ENCODE measurements at regions not wholly inside any gene's neighbourhood (a gene's known extent, or its start where the extent isn't known, plus 50 kb on each side); places are given as distances from the start of the nearest gene placed in this dataset.

DNA sequence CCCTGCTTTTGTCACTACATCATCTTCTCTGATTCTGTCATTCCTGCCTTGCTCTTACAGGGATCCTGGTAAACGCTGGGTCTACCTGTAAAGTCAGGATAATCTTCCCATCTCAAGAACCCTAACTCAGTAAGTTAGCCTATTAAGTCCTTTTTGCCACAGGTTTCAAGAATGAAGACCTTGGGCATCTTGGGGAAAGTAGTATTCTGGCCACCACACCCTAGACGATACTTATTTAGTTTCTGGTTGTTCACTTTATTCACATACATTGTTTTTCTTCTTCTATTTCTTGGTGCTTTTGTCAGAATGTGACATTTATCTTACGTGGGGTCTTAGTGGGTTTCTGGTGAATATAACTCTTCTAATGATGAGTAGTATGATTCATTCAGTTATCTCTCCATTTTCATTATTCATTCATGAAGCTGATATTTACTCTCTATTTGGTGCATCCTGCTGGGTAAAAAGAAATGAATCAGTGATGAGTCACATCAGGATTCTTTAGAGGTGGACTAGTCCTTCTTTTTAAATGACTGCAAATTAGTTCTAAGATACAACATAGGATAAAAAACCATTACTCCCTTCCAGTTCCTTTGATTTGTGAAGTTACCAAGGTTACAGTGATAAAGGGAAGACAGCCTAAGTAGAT lies 514.4 kb upstream of the B3GALT2 start:
- no peak for DNase-seq (ENCODE audit: low read depth, low spot score)

DNA sequence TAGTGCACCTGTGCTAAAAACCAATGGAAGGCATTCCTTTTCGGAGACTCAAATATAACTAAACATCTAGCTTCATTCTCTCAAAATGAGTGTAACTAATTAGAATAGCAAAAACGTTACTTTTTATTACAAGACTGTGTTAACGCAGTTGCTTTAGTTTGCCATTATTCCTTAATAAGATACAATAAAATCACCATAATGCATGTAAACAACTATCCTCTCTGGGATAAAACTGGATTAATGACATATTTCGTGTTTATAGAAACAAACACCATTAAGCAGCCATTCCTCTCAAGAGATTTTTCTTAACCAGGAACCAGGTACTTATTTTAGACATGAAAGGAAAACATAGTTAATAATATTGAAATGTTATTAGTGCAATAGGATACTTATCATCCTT lies 512.8 kb upstream of the B3GALT2 start:
- no peak for DNase-seq (ENCODE audit: low read depth, low spot score)

GRCh38 chr1:193697776-193698175 lies 511.4 kb upstream of the B3GALT2 start:
- no peak for DNase-seq (ENCODE audit: low read depth, low spot score)

- no peak for DNase-seq (ENCODE audit: low read depth, low spot score)
These were observed 510.8 kb upstream of the B3GALT2 start for GRCh38 chr1:193697115-193697762.

DNA sequence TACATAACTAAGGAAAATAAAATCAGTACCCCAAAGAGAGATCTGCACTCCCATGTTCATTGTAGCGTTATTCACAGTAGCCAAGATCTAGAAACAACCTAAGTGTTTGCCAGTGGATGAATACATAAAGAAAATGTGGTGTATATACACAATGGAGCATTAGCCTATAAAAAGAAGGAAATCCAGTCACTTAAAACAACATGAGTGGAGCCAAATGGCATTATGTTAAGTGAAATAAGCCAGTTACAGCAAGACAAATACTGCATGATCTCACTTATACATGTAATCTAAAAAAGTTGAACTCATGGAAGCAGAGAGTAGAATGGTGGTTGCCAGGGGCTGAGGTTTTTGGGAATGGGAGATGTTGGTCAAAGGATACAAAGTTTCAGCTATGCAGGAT lies 508.3 kb upstream of the B3GALT2 start:
- no peak for DNase-seq (ENCODE audit: low read depth, low spot score)

- DNase-seq (ENCODE audit: low read depth, low spot score) = no peak
These were observed 499.6 kb upstream of the B3GALT2 start for GRCh38 chr1:193685986-193686385.

DNA sequence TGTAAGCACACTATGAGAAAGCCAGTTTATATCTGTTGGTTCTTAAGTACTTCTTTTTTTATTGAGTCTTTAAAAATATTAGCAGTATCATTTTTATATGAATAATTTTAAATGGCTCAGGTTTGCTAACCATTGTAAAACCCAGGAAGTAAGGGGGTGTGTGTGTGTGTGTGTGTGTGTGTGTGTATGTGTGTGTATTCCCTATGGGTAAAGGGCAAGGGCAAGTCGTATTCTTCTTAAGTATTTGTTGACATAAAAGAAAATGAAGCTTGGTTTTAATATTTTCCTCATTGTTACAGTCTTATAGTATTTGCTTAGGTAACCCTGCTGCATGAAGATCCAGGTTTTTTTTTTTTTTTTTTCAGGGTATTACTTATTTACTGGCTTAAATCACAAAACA lies 495.0 kb upstream of the B3GALT2 start:
- no peak for DNase-seq (ENCODE audit: low read depth, low spot score)

GRCh38 chr1:193680924-193681316 lies 494.5 kb upstream of the B3GALT2 start:
- no peak for DNase-seq (ENCODE audit: low read depth, low spot score)

DNA sequence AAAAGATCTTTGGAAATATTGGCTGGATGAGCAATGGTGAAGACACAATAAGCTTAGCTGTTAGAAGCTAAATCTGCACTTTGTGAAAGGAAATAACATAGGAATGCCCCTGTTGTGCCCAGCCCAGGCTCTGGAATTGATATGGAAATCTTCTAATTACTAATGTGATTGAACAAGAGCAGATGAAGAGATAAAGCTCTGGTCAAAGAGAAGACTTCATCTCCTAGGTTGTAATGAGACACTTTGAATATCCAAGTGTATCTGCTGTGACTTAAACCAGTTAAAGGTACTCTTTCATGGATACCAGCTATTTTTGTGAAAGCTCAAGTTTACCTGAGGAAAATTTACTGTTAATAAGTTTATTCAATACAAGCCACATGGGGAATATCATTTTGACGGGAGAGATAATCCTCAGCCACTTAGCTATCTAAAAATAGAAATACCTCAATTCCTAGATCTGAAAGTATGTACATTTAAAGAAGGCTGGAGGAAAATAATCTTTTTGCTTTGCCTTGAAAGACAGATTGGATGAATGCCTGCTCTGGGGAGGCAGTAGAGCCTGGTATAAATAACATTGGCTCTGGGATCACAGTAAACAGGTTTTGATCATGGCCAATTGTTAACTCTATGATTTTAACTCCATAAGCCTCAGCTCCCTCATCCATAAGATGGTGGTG lies 494.0 kb upstream of the B3GALT2 start:
- DNase-seq (ENCODE audit: low read depth, low spot score) = no peak

DNA sequence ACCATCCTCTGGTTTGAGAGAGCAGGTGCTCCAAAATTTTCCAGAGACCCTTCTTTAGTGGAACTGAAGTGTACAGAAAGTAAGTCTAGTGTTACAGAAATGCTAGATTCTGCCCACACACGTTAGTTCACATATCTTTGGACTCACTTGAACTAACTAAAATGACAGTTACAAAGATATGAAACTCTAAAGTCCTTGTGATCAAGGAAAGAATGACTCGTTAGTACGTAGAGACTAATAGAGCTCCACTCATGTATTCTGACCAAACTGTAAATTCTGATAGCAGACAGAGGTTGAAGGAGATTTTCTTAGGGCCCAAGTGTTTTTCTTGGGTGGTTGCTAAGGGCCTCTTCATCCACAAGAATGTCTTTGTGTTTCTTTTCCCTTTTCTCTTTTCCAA lies 491.5 kb upstream of the B3GALT2 start:
- DNase-seq (ENCODE audit: low read depth, low spot score) = no peak

DNA sequence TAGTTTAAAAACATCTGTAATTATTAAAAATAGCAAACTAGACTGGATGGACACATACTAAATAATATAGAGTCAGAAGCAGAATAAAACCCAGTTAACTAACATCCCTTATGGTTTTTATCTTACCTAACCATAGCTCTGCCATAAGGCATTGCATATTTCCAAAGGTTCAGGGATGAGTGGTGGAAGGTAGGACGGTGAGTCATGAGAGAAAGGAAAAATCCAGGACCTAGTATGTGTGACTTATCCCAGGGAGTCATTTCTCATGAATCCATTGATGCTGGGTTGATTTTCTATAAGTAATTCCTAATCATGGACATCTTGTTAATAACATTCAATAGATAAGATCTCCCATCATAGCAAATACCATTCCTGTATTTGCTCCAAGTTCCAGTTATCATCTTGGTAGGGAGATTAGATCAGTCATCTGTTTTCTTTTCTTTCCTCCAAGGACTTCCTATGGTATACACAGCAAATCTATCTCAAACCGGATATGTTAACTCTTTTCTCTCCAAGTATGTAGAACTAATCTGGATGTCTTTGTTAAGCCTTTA lies 490.7 kb upstream of the B3GALT2 start:
- no peak for DNase-seq (ENCODE audit: low read depth, low spot score)

DNA sequence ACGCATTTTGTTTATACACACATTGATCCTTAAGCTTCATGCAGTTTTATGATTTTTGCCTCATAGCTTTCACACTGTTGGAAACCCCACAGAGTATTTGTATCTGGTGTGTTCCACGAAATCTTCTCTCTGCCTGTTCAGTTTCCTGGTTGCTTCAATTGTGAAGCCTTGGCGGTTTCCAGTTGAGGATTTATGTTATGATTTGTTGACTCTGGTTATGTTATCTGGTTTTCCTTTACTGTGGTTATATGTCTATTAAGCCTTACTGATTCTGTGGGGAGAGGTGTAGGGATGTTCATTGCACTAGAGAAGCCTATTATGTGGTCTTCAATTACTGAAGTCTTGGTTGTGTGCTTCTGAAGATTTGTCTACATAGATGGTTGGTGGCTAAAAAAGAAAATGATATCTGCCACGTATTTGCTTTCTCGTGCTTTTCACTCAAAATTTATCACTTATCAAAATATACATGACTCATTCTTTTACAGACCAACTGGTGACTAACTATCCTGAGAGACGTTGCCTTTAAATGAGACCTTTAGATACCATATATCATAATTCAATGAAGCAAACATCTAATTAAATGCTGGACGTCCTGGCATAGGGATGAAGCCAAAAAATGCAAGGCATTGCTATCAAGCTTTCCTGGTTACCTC lies 488.0 kb upstream of the B3GALT2 start:
- DNase-seq (ENCODE audit: low read depth, low spot score) = no peak

- DNase-seq (ENCODE audit: low read depth, low spot score) = no peak
These were observed 480.2 kb upstream of the B3GALT2 start for GRCh38 chr1:193666485-193667083.

GRCh38 chr1:193663965-193664364 lies 477.6 kb upstream of the B3GALT2 start:
- no peak for DNase-seq (ENCODE audit: low read depth, low spot score)

DNA sequence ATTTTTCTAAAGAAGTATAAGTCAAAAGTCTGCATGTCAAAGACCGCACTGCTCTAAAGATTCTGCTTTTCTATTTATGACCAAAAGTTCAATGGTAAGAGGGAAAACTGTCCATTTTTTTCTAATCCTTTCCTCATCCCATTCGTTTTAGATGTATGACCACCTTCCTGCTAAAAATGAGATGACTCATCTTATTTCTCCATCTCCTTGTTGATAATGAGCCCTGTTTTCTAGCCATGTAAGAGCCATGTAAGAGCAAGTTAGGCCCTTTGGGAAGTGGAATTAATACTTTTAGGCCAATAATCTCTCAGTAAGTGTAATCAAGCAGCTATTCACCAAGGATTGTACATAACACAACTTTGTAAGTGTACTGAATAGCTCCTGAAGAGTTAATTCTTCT lies 475.6 kb upstream of the B3GALT2 start:
- DNase-seq (ENCODE audit: low read depth, low spot score) = no peak

GRCh38 chr1:193661385-193661784 lies 475.0 kb upstream of the B3GALT2 start:
- no peak for DNase-seq (ENCODE audit: low read depth, low spot score)

- no peak for DNase-seq (ENCODE audit: low read depth, low spot score)
These were observed 474.0 kb upstream of the B3GALT2 start for GRCh38 chr1:193660428-193660827.

DNA sequence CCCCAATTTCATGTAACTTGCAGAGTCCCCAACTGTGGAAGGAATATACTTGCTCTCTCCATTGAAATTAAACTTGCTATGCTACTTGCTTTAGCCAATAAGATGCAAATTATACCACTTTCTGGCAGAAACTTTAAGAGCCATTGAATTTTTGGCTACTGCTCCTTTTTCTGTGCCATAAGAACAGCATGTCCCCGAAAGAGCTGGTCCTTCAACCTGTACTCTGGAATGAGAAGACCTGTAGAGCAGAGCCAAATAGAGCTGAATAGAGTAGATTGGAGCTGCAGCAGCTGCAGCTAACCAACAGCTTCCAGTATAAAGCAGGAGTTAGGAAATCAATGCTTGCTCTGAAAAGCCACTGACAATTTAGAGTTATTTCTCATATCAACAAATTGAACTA lies 472.3 kb upstream of the B3GALT2 start:
- no peak for DNase-seq (ENCODE audit: low read depth, low spot score)

DNA sequence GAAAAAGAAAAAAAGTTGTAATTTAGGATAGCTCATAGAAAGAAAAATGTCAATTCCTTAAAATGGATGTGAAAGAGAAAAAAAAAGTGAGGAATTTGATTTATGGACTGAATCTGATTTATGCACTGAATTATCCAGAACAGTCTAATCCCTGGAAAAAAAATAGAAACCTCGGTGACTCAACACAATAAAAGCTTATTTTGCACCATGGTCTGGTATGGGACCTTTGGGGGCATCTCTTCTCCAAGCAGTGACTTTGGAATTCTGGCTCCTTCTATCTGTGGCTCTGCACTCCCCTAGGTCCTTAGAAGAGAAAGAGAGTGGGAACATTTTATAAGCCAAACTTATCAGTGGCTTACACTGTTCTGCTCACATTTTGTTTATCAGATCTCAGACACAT lies 471.7 kb upstream of the B3GALT2 start:
- no peak for DNase-seq (ENCODE audit: low read depth, low spot score)

DNA sequence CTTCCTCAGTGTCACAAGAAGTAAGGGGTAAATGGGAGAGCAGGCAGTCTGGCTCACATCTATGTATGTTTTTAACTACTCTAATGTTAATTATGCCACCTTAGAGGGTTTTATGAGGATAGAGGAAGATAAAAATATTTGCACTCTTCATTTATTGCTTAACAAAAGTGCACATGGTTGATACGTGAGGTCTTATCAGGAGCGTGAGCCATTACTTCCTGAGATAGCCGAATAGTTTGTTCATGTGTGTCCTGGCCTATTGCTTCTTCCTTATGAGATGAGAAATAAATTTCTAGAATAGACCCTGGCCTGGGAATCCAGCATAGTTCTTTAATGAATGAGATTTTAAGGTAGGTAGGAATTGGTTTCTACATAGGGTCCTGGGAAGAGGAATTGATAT lies 471.1 kb upstream of the B3GALT2 start:
- DNase-seq (ENCODE audit: low read depth, low spot score) = no peak

DNA sequence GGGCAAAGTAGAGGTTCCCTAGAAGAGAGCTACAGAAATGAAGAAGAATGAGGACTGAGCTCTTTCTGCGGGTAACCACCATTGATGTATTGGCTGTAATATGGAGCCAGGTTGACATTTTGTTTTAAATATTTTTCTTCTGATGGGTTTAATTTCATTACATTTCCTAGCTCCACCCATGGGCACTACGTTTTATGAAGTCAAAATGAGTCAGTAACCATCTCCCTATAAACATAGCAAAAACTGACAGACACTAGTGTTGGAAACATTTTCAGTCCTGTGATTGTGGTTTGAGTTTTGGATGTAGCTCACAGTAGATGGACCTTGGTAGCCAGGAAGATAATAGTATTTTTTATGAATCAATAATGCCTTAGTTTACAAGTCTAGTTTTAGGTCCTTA lies 470.4 kb upstream of the B3GALT2 start:
- DNase-seq (ENCODE audit: low read depth, low spot score) = no peak

Measured in pulmonary artery endothelial cell (primary cell).